Panc1 (cell line): ENCODE measurements at regions not wholly inside any gene's neighbourhood (a gene's known extent, or its start where the extent isn't known, plus 50 kb on each side); places are given as distances from the start of the nearest gene placed in this dataset.

ENCODE experiments used
- ATAC-seq: fragments of 200-7000 bp; cut with Tn5 transposase; 2 replicates; pipeline ENCODE4 v1.9.1; 2020; ENCODE audit warnings: mild to moderate bottlenecking, moderate library complexity
- BruUV-seq: library from RNA; stranded (reverse); fragments of 400-500 nt; replicated peaks from 2 replicates; lab custom pipeline; 2021; lab: Mats Ljungman, UMichigan
- CTCF ChIA-PET: fragments of 300-600 bp; sonication (Branson Sonifier 250); formaldehyde crosslinking; loops from one replicate; lab custom pipeline; 2022; ENCODE audit warnings: antibody characterized with exemption; lab: Charles Lee
- POLR2A ChIA-PET: fragments of 300-600 bp; sonication (Branson Sonifier 250); formaldehyde crosslinking; loops from one replicate; lab custom pipeline; 2022; ENCODE audit warnings: antibody characterized with exemption; lab: Charles Lee
- DNase-seq: peaks from one replicate; pipeline ENCODE4 v3.0.0-alpha.2; 2010; ENCODE audit warnings: low read depth, low spot score
- H3K27ac ChIP-seq: 2 replicates; pipeline ENCODE4 v1.5.1; 2011; ENCODE audit warnings: mild to moderate bottlenecking, low read length, inconsistent platforms
- H3K27me3 ChIP-seq: fragments of 200-500 bp; sonication (Bioruptor generic); 2 replicates; pipeline ENCODE4 v1.6.0; 2014; ENCODE audit warnings: low read length, inconsistent platforms; ENCODE audit not compliant: control insufficient read depth, insufficient read depth
- H3K36me3 ChIP-seq: fragments of 200-500 bp; sonication (Bioruptor generic); 2 replicates; pipeline ENCODE4 v1.5.1; 2014; ENCODE audit warnings: inconsistent platforms, mild to moderate bottlenecking, low read length, moderate library complexity; ENCODE audit not compliant: control insufficient read depth, insufficient read depth
- H3K4me1 ChIP-seq: 2 replicates; pipeline ENCODE4 v1.5.1; 2011; ENCODE audit warnings: inconsistent platforms, mild to moderate bottlenecking, low read length, moderate library complexity; ENCODE audit not compliant: control insufficient read depth, insufficient read depth
- H3K4me3 ChIP-seq, 2 experiments: 2 replicates each; pipeline ENCODE4 v1.5.1; 2011 to 2012; ENCODE audit warnings: low read depth in 2 of 2, low read length in 2 of 2, mild to moderate bottlenecking in 2 of 2, inconsistent platforms in 1 of 2, moderate library complexity in 1 of 2
- H3K9me3 ChIP-seq: fragments of 200-500 bp; sonication (Bioruptor generic); 2 replicates; pipeline ENCODE4 v1.5.1; 2014; ENCODE audit warnings: low read depth, mild to moderate bottlenecking, inconsistent platforms, low read length, moderate library complexity; ENCODE audit not compliant: control insufficient read depth, insufficient read depth
- POLR2AphosphoS5 ChIP-seq: IDR thresholded peaks from 2 replicates; pipeline ENCODE4 v1.6.1; 2012; ENCODE audit warnings: mild to moderate bottlenecking, low read depth, low read length, moderate library complexity
- SIN3A ChIP-seq: IDR thresholded peaks from 2 replicates; pipeline ENCODE4 v1.6.1; 2012; ENCODE audit warnings: low read depth, mild to moderate bottlenecking, low read length, moderate library complexity, borderline replicate concordance; ENCODE audit not compliant: insufficient read depth
- TCF7L2 ChIP-seq: IDR thresholded peaks from 2 replicates; pipeline ENCODE4 v1.6.1; 2011; ENCODE audit warnings: mild to moderate bottlenecking, low read depth, low read length, inconsistent platforms
- in situ Hi-C: cut with HindIII; loops from 2 replicates; pipeline ENCODE4 v1.10.0; 2016; ENCODE audit warnings: low sequenced_read_pairs, low pct_unique_long_range_greater_than_20kb
- intact Hi-C: fragments of 100-400 bp; cut with micrococcal nuclease; formaldehyde crosslinking; loops from one replicate; pipeline ENCODE4 v1.10.0; 2022; ENCODE audit not compliant: unreplicated experiment
- TF ChIP-seq, protein P1 (sequence below): fragments of 450-650 bp; IDR thresholded peaks from 2 replicates; pipeline ENCODE4 v1.5.1; 2017; ENCODE audit warnings: mild to moderate bottlenecking
- TF ChIP-seq, protein P2 (sequence below), 2 experiments: IDR thresholded peaks; 2 replicates each; pipeline ENCODE4 v1.6.1; 2011 to 2012; ENCODE audit warnings: low read depth in 2 of 2, control low read depth in 1 of 2, low read length in 1 of 2, mild to moderate bottlenecking in 1 of 2, moderate library complexity in 1 of 2; ENCODE audit not compliant: insufficient read depth in 1 of 2

DNA sequence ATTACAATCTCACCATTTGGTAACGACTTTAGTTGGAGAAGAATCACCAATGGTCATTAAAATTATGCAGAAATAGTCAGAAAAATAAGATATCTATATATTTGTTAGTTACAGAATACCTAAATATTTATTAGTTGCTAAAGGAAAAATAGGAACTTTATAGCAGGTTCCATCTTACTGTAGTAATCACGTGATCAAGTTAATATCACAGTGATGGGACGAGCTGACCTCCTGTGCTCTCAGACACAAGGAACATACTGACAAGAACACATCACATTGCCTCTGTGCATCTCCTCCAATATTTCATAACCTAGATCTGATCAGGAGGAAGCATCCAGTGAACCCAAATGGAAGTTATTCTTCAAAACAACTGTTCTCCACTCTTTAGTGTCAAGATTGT, 215.3 kb downstream of the GALR1 start:
- ChIA-PET POLR2A (no interaction called here), CTCF (interaction anchor here (0.5 kb wide), 1 partner anchor 42 kb away, joined by 3 read pairs; no protein-coding TSS in a partner anchor)
- Histone ChIP-seq H3K27ac (no peak overlapping the region), H3K9me3 (no peaks in the 10 kb centered on the region), H3K36me3 (no peaks in the 10 kb centered on the region), H3K4me3 (no peak overlapping the region), H3K4me1 (no peaks in the 10 kb centered on the region), H3K27me3 (peaks cover 5% of the 10 kb centered on the region; the same call in 1 of the 2 replicates)
- intact Hi-C loops (no loop called here), in situ Hi-C loops (no loop called here)
- TF ChIP-seq POLR2AphosphoS5, result no peak
- no peak for TF ChIP-seq SIN3A
- TF ChIP-seq TCF7L2, result no peak
- TF ChIP-seq, protein P1, sequence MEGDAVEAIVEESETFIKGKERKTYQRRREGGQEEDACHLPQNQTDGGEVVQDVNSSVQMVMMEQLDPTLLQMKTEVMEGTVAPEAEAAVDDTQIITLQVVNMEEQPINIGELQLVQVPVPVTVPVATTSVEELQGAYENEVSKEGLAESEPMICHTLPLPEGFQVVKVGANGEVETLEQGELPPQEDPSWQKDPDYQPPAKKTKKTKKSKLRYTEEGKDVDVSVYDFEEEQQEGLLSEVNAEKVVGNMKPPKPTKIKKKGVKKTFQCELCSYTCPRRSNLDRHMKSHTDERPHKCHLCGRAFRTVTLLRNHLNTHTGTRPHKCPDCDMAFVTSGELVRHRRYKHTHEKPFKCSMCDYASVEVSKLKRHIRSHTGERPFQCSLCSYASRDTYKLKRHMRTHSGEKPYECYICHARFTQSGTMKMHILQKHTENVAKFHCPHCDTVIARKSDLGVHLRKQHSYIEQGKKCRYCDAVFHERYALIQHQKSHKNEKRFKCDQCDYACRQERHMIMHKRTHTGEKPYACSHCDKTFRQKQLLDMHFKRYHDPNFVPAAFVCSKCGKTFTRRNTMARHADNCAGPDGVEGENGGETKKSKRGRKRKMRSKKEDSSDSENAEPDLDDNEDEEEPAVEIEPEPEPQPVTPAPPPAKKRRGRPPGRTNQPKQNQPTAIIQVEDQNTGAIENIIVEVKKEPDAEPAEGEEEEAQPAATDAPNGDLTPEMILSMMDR, result no peak
- TF ChIP-seq, protein P2, sequence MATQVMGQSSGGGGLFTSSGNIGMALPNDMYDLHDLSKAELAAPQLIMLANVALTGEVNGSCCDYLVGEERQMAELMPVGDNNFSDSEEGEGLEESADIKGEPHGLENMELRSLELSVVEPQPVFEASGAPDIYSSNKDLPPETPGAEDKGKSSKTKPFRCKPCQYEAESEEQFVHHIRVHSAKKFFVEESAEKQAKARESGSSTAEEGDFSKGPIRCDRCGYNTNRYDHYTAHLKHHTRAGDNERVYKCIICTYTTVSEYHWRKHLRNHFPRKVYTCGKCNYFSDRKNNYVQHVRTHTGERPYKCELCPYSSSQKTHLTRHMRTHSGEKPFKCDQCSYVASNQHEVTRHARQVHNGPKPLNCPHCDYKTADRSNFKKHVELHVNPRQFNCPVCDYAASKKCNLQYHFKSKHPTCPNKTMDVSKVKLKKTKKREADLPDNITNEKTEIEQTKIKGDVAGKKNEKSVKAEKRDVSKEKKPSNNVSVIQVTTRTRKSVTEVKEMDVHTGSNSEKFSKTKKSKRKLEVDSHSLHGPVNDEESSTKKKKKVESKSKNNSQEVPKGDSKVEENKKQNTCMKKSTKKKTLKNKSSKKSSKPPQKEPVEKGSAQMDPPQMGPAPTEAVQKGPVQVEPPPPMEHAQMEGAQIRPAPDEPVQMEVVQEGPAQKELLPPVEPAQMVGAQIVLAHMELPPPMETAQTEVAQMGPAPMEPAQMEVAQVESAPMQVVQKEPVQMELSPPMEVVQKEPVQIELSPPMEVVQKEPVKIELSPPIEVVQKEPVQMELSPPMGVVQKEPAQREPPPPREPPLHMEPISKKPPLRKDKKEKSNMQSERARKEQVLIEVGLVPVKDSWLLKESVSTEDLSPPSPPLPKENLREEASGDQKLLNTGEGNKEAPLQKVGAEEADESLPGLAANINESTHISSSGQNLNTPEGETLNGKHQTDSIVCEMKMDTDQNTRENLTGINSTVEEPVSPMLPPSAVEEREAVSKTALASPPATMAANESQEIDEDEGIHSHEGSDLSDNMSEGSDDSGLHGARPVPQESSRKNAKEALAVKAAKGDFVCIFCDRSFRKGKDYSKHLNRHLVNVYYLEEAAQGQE (IDR thresholded peaks at IDR 0.05; ENCODE audit: insufficient read depth in 1 of 2, low read depth in 2 of 2, low read length in 1 of 2), result no peak
- DNase-seq, result no peak
- no peak for ATAC-seq
- no TSS peak for BruUV-seq

DNA sequence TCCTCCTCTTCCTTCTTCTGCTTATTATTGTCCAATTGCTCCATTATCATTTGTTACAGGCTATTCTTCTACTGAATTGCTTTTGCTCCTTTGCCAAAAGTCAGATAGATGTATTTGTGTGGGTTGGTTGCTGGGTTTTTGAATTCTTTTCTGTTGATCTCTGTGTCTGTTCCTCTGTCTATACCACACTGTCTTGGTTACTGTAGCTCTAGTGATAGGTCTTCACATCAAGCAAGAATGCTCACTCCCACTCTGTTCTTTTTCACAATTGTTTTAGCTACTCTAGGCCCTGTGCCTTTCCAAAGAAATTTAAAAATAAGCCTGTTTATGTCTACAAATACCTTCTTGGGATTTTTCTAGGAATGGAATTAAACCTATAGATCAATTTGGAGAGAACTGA, 217.2 kb downstream of the GALR1 start:
- Histone ChIP-seq H3K36me3 (no peaks in the 10 kb centered on the region), H3K4me3 (no peak overlapping the region), H3K27me3 (peaks cover 5% of the 10 kb centered on the region; the same call in 1 of the 2 replicates), H3K27ac (no peak overlapping the region), H3K9me3 (no peaks in the 10 kb centered on the region), H3K4me1 (no peaks in the 10 kb centered on the region)
- POLR2A ChIA-PET, result no interaction called here
- in situ Hi-C loops (no loop called here), intact Hi-C loops (no loop called here)
- no peak for DNase-seq
- no TSS peak for BruUV-seq
- TF ChIP-seq, protein P2 (IDR thresholded peaks at IDR 0.05; ENCODE audit: insufficient read depth in 1 of 2, low read depth in 2 of 2, low read length in 1 of 2), result no peak
- no peak for TF ChIP-seq SIN3A
- TF ChIP-seq, protein P1, result no peak
- no peak for TF ChIP-seq TCF7L2
- TF ChIP-seq POLR2AphosphoS5, result no peak
- CTCF ChIA-PET, result no interaction called here
- no peak for ATAC-seq
